Adrenal gland (tissue), 5 donors: ENCODE measurements at regions not wholly inside any gene's neighbourhood (a gene's known extent, or its start where the extent isn't known, plus 50 kb on each side); places are given as distances from the start of the nearest gene placed in this dataset.

Experiments
- POLR2A ChIP-seq, 2 donors: fragments of 450-650 bp; IDR thresholded peaks; one replicate each; pipeline ENCODE4 v1.6.1; 2017; ENCODE audit warnings: antibody characterized with exemption in 2 of 2, mild to moderate bottlenecking in 2 of 2, moderate library complexity in 1 of 2
- TF ChIP-seq, protein P1 (sequence below), 6 experiments: fragments of 450-650 bp in 4 of 6; fragments of 200-600 bp in 2 of 6; sonication (generic) in 1 of 6; IDR thresholded peaks; 1 replicate in 5 of 6; 2 replicates in 1 of 6; pipeline versions ENCODE4 v1.5.1 to v1.8.0; 2016 to 2021; ENCODE audit warnings: antibody characterized with exemption in 6 of 6, mild to moderate bottlenecking in 2 of 6, moderate library complexity in 1 of 6
- donor health status: DM: no; HTN: no; CAD: no.

GRCh38 chr17:13736916-13737315, 135.2 kb upstream of the HS3ST3A1 start:
- TF ChIP-seq, protein P1, sequence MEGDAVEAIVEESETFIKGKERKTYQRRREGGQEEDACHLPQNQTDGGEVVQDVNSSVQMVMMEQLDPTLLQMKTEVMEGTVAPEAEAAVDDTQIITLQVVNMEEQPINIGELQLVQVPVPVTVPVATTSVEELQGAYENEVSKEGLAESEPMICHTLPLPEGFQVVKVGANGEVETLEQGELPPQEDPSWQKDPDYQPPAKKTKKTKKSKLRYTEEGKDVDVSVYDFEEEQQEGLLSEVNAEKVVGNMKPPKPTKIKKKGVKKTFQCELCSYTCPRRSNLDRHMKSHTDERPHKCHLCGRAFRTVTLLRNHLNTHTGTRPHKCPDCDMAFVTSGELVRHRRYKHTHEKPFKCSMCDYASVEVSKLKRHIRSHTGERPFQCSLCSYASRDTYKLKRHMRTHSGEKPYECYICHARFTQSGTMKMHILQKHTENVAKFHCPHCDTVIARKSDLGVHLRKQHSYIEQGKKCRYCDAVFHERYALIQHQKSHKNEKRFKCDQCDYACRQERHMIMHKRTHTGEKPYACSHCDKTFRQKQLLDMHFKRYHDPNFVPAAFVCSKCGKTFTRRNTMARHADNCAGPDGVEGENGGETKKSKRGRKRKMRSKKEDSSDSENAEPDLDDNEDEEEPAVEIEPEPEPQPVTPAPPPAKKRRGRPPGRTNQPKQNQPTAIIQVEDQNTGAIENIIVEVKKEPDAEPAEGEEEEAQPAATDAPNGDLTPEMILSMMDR (IDR thresholded peaks at IDR 0.05) = no peak
- TF ChIP-seq POLR2A (IDR thresholded peaks at IDR 0.05) = no peak
